B cell (primary cell): ENCODE measurements at regions not wholly inside any gene's neighbourhood (a gene's known extent, or its start where the extent isn't known, plus 50 kb on each side); places are given as distances from the start of the nearest gene placed in this dataset.

Experiments used
- ATAC-seq: fragments of 200-7000 bp; cut with Tn5 transposase; one replicate; pipeline ENCODE4 v1.10.0; 2021; ENCODE audit warnings: low read depth, mild to moderate bottlenecking, moderate number of reproducible peaks, moderate library complexity
- CTCF ChIA-PET: fragments of 350-600 bp; sonication (Branson Sonifier 250); formaldehyde crosslinking; loops from one replicate; lab custom pipeline; 2021; ENCODE audit warnings: antibody characterized with exemption, inconsistent platforms; lab: Charles Lee
- POLR2A ChIA-PET: fragments of 350-600 bp; sonication (Branson Sonifier 250); formaldehyde crosslinking; loops from one replicate; lab custom pipeline; 2021; ENCODE audit warnings: antibody characterized with exemption; lab: Charles Lee
- DNase-seq: peaks from one replicate; pipeline ENCODE4 v3.0.0; 2013
- H2AFZ ChIP-seq: 2 replicates; pipeline ENCODE4 v1.6.1; 2012; ENCODE audit warnings: mild to moderate bottlenecking, low read depth, low read length; ENCODE audit not compliant: insufficient read depth, poor library complexity, severe bottlenecking
- H3K27ac ChIP-seq, 2 donors: 1 replicate in 1 of 2; 2 replicates in 1 of 2; pipeline ENCODE4 v1.5.1; 2012 to 2013; ENCODE audit warnings: low read length in 2 of 2, mild to moderate bottlenecking in 2 of 2, moderate library complexity in 1 of 2
- H3K27me3 ChIP-seq, 4 experiments: fragments of 200-600 bp in 1 of 4; sonication (generic) in 1 of 4; replicated peaks in 1 of 4; 1 replicate in 2 of 4; 2 replicates in 2 of 4; pipeline versions ENCODE4 v1.6.1 to v1.7.0; 2013 to 2016; ENCODE audit warnings: low read length in 3 of 4, mild to moderate bottlenecking in 2 of 4, mixed read lengths in 1 of 4, moderate library complexity in 1 of 4; ENCODE audit not compliant: insufficient read depth in 4 of 4, control insufficient read depth in 3 of 4; ENCODE audit errors: control extremely low read depth in 1 of 4
- H3K36me3 ChIP-seq, 2 experiments: replicated peaks in 1 of 2; 1 replicate in 1 of 2; 2 replicates in 1 of 2; pipeline versions ENCODE4 v1.6.1 to v1.7.1; 2013; ENCODE audit warnings: low read length in 1 of 2; ENCODE audit not compliant: insufficient read depth in 2 of 2, control insufficient read depth in 1 of 2; ENCODE audit errors: control extremely low read depth in 1 of 2, extremely low read depth in 1 of 2
- H3K4me1 ChIP-seq, 2 donors: fragments of 200-600 bp in 1 of 2; sonication (generic) in 1 of 2; 1 replicate in 1 of 2; 2 replicates in 1 of 2; pipeline versions ENCODE4 v1.5.1 to v1.6.1; 2013 to 2017; ENCODE audit warnings: low read length in 2 of 2; ENCODE audit not compliant: control insufficient read depth in 2 of 2, insufficient read depth in 2 of 2
- H3K4me2 ChIP-seq: replicated peaks from 2 replicates; pipeline ENCODE3; 2012; ENCODE audit warnings: mild to moderate bottlenecking, low read depth, low read length; ENCODE audit not compliant: poor library complexity, severe bottlenecking
- H3K4me3 ChIP-seq, 5 experiments: fragments of 200-600 bp in 1 of 5; sonication (generic) in 1 of 5; 1 replicate in 3 of 5; 2 replicates in 2 of 5; pipeline versions ENCODE4 v1.5.1 to v1.7.0; 2011 to 2016; ENCODE audit warnings: low read length in 4 of 5, mild to moderate bottlenecking in 4 of 5, low read depth in 2 of 5, control low read depth in 1 of 5, moderate library complexity in 1 of 5; ENCODE audit not compliant: insufficient read depth in 1 of 5; ENCODE audit errors: control extremely low read depth in 1 of 5, extremely low read depth in 1 of 5
- H3K79me2 ChIP-seq: fragments of 200-600 bp; sonication (generic); one replicate; pipeline ENCODE4 v1.6.0; 2016; ENCODE audit warnings: low read length; ENCODE audit not compliant: control insufficient read depth, insufficient read depth
- H3K9ac ChIP-seq: fragments of 200-600 bp; sonication (generic); 2 replicates; pipeline ENCODE4 v1.6.1; 2017; ENCODE audit warnings: mild to moderate bottlenecking, low read length, moderate library complexity
- H3K9me3 ChIP-seq, 3 donors: one replicate each; pipeline versions ENCODE4 v1.6.1 to v1.7.1; 2013; ENCODE audit warnings: low read length in 2 of 3; ENCODE audit not compliant: control insufficient read depth in 2 of 3, insufficient read depth in 1 of 3; ENCODE audit errors: control extremely low read depth in 1 of 3
- H4K20me1 ChIP-seq: 2 replicates; pipeline ENCODE4 v1.6.0; 2012; ENCODE audit warnings: mild to moderate bottlenecking, low read length; ENCODE audit not compliant: insufficient read depth, control insufficient read depth, poor library complexity, severe bottlenecking
- H3K27ac Mint-ChIP-seq: one replicate; pipeline ENCODE4 v1.8.0; 2021; ENCODE audit warnings: mixed read lengths
- H3K27me3 Mint-ChIP-seq: one replicate; pipeline ENCODE4 v1.8.0; 2021; ENCODE audit warnings: mixed read lengths
- H3K4me1 Mint-ChIP-seq: one replicate; pipeline ENCODE4 v1.8.0; 2021; ENCODE audit warnings: mixed read lengths
- H3K4me3 Mint-ChIP-seq: one replicate; pipeline ENCODE4 v1.8.0; 2021; ENCODE audit warnings: mixed read lengths
- H3K9me3 Mint-ChIP-seq: one replicate; pipeline ENCODE4 v1.8.0; 2022; ENCODE audit warnings: mixed read lengths; ENCODE audit not compliant: insufficient read depth
- EZH2 ChIP-seq: IDR thresholded peaks from 2 replicates; pipeline ENCODE4 v1.6.1; 2012; ENCODE audit warnings: borderline replicate concordance, low read depth, mild to moderate bottlenecking, moderate library complexity, low read length; ENCODE audit not compliant: insufficient read depth, poor library complexity, severe bottlenecking
- WGBS: methylation state at CpG from one replicate; pipeline ENCODE4 v1.1.5; 2013; ENCODE audit warnings: missing lambda C conversion rate; ENCODE audit not compliant: insufficient coverage; 5-methylcytosine and 5-hydroxymethylcytosine counted together
- intact Hi-C: fragments of 100-400 bp; cut with micrococcal nuclease; formaldehyde crosslinking; loops from one replicate; pipeline ENCODE4 v1.10.0; 2022
- TF ChIP-seq, protein P1 (sequence below): fragments of 200-600 bp; IDR thresholded peaks from one replicate; pipeline ENCODE4 v1.8.0; 2022; ENCODE audit warnings: antibody characterized with exemption, mild to moderate bottlenecking

DNA sequence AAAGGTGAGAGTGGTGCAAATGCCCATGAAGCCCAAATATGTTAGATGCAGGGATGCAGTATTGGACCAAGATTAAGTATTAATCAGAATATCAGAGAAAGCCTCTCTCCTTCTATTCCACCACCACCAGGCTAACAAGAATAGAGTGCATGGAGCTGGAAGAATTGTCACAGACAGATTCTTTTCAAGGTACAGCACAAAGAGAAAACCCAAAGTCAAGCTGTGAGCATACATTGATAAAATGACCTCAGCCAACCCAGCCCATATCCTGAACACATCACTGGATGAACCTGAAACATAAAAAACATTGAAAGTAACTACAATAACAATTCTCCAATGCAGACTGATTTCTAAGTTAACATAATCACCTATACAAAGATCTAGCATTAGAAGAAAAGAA, 445.7 kb upstream of the NETO1 start:
- Mint-ChIP-seq H3K9me3 (no peaks in the 10 kb centered on the region), H3K4me3 (no peak overlapping the region), H3K4me1 (no peaks in the 10 kb centered on the region), H3K27ac (no peak overlapping the region), H3K27me3 (no peaks in the 10 kb centered on the region)
- ChIA-PET POLR2A (no interaction called here), CTCF (no interaction called here)
- intact Hi-C loops: no loop called here
- Histone ChIP-seq H3K36me3 (no peaks in the 10 kb centered on the region), H3K4me1 (no peaks in the 10 kb centered on the region), H3K9me3 (no peaks in the 10 kb centered on the region), H4K20me1 (no peaks in the 10 kb centered on the region), H3K4me2 (no peak overlapping the region), H3K27ac (no peak overlapping the region), H3K27me3 (no peaks in the 10 kb centered on the region), H3K9ac (no peak overlapping the region), H3K4me3 (no peak overlapping the region), H3K79me2 (no peaks in the 10 kb centered on the region), H2AFZ (no peak overlapping the region)
- no peak for TF ChIP-seq EZH2
- TF ChIP-seq, protein P1, sequence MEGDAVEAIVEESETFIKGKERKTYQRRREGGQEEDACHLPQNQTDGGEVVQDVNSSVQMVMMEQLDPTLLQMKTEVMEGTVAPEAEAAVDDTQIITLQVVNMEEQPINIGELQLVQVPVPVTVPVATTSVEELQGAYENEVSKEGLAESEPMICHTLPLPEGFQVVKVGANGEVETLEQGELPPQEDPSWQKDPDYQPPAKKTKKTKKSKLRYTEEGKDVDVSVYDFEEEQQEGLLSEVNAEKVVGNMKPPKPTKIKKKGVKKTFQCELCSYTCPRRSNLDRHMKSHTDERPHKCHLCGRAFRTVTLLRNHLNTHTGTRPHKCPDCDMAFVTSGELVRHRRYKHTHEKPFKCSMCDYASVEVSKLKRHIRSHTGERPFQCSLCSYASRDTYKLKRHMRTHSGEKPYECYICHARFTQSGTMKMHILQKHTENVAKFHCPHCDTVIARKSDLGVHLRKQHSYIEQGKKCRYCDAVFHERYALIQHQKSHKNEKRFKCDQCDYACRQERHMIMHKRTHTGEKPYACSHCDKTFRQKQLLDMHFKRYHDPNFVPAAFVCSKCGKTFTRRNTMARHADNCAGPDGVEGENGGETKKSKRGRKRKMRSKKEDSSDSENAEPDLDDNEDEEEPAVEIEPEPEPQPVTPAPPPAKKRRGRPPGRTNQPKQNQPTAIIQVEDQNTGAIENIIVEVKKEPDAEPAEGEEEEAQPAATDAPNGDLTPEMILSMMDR: no peak
- no peak for DNase-seq
- ATAC-seq: no peak

DNA sequence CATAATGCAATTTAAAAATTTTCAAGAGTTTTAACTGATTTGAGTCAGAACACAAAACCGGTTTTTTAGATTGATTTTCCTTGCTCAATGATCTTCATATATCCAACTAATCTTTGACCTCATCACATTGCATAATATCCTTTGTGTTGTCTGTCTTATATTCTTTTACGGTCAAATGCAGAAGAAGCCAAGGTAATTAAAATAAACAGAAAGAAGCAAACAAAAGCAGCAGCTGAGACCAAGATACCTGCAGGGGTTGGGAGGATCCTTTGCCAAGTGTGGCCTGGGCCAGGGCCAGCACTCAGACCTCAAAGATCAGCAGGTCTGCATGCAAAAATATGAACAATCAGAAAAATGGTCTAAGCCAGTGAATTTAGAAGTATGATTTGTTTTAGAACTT, 428.9 kb upstream of the NETO1 start:
- H3K79me2 ChIP-seq: no peaks in the 10 kb centered on the region
- no peak for TF ChIP-seq EZH2
- TF ChIP-seq, protein P1: no peak
- H3K4me2 ChIP-seq: no peak overlapping the region
- intact Hi-C loops: no loop called here
- H3K36me3 ChIP-seq: no peaks in the 10 kb centered on the region
- no peaks in the 10 kb centered on the region for H4K20me1 ChIP-seq
- no peak overlapping the region for H3K9ac ChIP-seq
- no peaks in the 10 kb centered on the region for H3K27me3 ChIP-seq
- H3K4me3 Mint-ChIP-seq: no peak overlapping the region
- H3K9me3 Mint-ChIP-seq: no peaks in the 10 kb centered on the region
- ChIA-PET POLR2A (no interaction called here), CTCF (no interaction called here)
- no peaks in the 10 kb centered on the region for H3K27me3 Mint-ChIP-seq
- WGBS: no CpG with 5 or more reads among the region's 2 CpGs
- ATAC-seq (no peak), DNase-seq (no peak)
- no peak overlapping the region for H2AFZ ChIP-seq
- H3K4me1 Mint-ChIP-seq: no peaks in the 10 kb centered on the region
- H3K4me3 ChIP-seq: no peak overlapping the region
- H3K4me1 ChIP-seq: no peaks in the 10 kb centered on the region
- no peak overlapping the region for H3K27ac Mint-ChIP-seq
- no peak overlapping the region for H3K27ac ChIP-seq
- H3K9me3 ChIP-seq: no peaks in the 10 kb centered on the region
